ENCODE measurements at regions not wholly inside any gene's neighbourhood (a gene's known extent, or its start where the extent isn't known, plus 50 kb on each side); places are given as distances from the start of the nearest gene placed in this dataset.

- no peak for DNase-seq
These were observed 660.1 kb upstream of the CAMK1G start for GRCh38 chr1:208923456-208923855.

- no peak for DNase-seq
These were observed 659.4 kb upstream of the CAMK1G start for GRCh38 chr1:208923946-208924720.

GRCh38 chr1:208924928-208925327 is 658.6 kb upstream of the CAMK1G start:
- DNase-seq = no peak

GRCh38 chr1:208928349-208929010 is 655.0 kb upstream of the CAMK1G start:
- DNase-seq = no peak

GRCh38 chr1:208929575-208929974 is 653.9 kb upstream of the CAMK1G start:
- DNase-seq = no peak

- no peak for DNase-seq
These were observed 651.6 kb upstream of the CAMK1G start for GRCh38 chr1:208931936-208932335.

GRCh38 chr1:208933984-208934525 is 649.5 kb upstream of the CAMK1G start:
- no peak for DNase-seq

- DNase-seq = no peak
These were observed 648.6 kb upstream of the CAMK1G start for GRCh38 chr1:208934933-208935332.

GRCh38 chr1:208935517-208936187 is 647.9 kb upstream of the CAMK1G start:
- no peak for DNase-seq

- no peak for DNase-seq
These were observed 643.9 kb upstream of the CAMK1G start for GRCh38 chr1:208939537-208940085.

- DNase-seq = no peak
These were observed 641.0 kb upstream of the CAMK1G start for GRCh38 chr1:208942394-208943130.

GRCh38 chr1:208943291-208943690 is 640.2 kb upstream of the CAMK1G start:
- no peak for DNase-seq

- DNase-seq = no peak
These were observed 638.5 kb upstream of the CAMK1G start for GRCh38 chr1:208944981-208945451.

- DNase-seq = no peak
These were observed 633.3 kb upstream of the CAMK1G start for GRCh38 chr1:208950206-208950605.

- DNase-seq = no peak
These were observed 632.4 kb upstream of the CAMK1G start for GRCh38 chr1:208951026-208951525.

GRCh38 chr1:208951908-208952307 is 631.6 kb upstream of the CAMK1G start:
- DNase-seq = no peak

- no peak for DNase-seq
These were observed 620.6 kb upstream of the CAMK1G start for GRCh38 chr1:208962867-208963266.

- no peak for DNase-seq
These were observed 618.2 kb upstream of the CAMK1G start for GRCh38 chr1:208965351-208965750.

GRCh38 chr1:208967334-208967733 is 616.2 kb upstream of the CAMK1G start:
- DNase-seq = no peak

GRCh38 chr1:208974717-208975116 is 608.8 kb upstream of the CAMK1G start:
- DNase-seq = no peak

GRCh38 chr1:208975456-208975855 is 608.1 kb upstream of the CAMK1G start:
- no peak for DNase-seq

- DNase-seq = no peak
These were observed 606.5 kb upstream of the CAMK1G start for GRCh38 chr1:208977012-208977411.

Data from inflammatory macrophage treated with lipopolysaccharide for 4 hours (primary cell).